Pancreas (tissue), 10 donors: ENCODE measurements at regions not wholly inside any gene's neighbourhood (a gene's known extent, or its start where the extent isn't known, plus 50 kb on each side); places are given as distances from the start of the nearest gene placed in this dataset.

Experiments used
- ATAC-seq, 4 donors: fragments of 200-7000 bp; cut with Tn5 transposase; one replicate each; pipeline versions ENCODE4 v1.8.0 to v1.9.1; 2020; ENCODE audit warnings: mild to moderate bottlenecking in 4 of 4, moderate library complexity in 4 of 4
- DNase-seq, 6 donors: peaks; one replicate each; pipeline ENCODE4 v3.0.0-alpha.2; 2020
- FAIRE-seq: peaks from 2 replicates; lab custom pipeline; 2012; peaks lifted over from hg19 to GRCh38; lab: Jason Lieb, UNC
- H3K27ac ChIP-seq, 4 donors: fragments of 200-600 bp; sonication (generic); 1 replicate in 3 of 4; 2 replicates in 1 of 4; pipeline versions ENCODE4 v1.5.0 to v1.8.0; 2020
- H3K27me3 ChIP-seq, 4 donors: fragments of 200-600 bp; one replicate each; pipeline ENCODE4 v1.8.0; 2021
- H3K36me3 ChIP-seq, 3 donors: fragments of 200-600 bp; sonication (generic) in 1 of 3; one replicate each; pipeline versions ENCODE4 v1.5.0 to v1.8.0; 2020 to 2021
- H3K4me1 ChIP-seq, 3 donors: fragments of 200-600 bp; one replicate each; pipeline ENCODE4 v1.8.0; 2021
- H3K4me3 ChIP-seq, 4 donors: fragments of 200-600 bp; sonication (generic) in 2 of 4; one replicate each; pipeline versions ENCODE4 v1.5.0 to v1.8.0; 2020 to 2021
- H3K9me3 ChIP-seq, 4 donors: fragments of 200-600 bp; one replicate each; pipeline ENCODE4 v1.8.0; 2021
- WGBS, 2 donors: extraction: QIAGEN DNeasy Blood & Tissue Kit; methylation state at CpG; one replicate each; pipeline ENCODE4 v1.1.7; 2013; 5-methylcytosine and 5-hydroxymethylcytosine counted together
- intact Hi-C, 3 donors: fragments of 100-400 bp; cut with DNase I; formaldehyde crosslinking; loops; one replicate each; pipeline versions ENCODE4 v1.11.1 to v1.14.2; 2022
- TF ChIP-seq, protein P1 (sequence below), 4 donors: fragments of 200-600 bp; sonication (generic) in 3 of 4; IDR thresholded peaks; one replicate each; pipeline versions ENCODE4 v1.5.0 to v1.8.0; 2021; ENCODE audit warnings: antibody characterized with exemption in 4 of 4
- donor health status: healthy with polysubstance abuse.
- donor health status: DM: no; HTN: no; CAD: no; lungs with moderate emphysema.
- donor health status: DM: no; HTN: no; CAD: no.
- donor health status: control.
- donor health status: control.
- donor health status: Bipolar disorder and iron deficiency.
- donor health status: DM: yes; HTN: yes; CAD: no.
- donor health status: DM: no; HTN: no; CAD: no.
- donor health status: DM: no; HTN: no; CAD: no.
- donor health status: DM: yes; HTN: yes; CAD: no.

- peak; percentile 34 to 69 (median 48) for ATAC-seq
- intact Hi-C loops, result no loop called here
- WGBS, 2 donors, result 52 to 59% methylated on average over 7 of the region's 7 CpGs
- Histone ChIP-seq H3K27ac (peak overlapping the region in 3 of 4 donors; percentile 17 to 60 (median 38)), H3K4me1 (no peaks in the 10 kb centered on the region), H3K9me3 (no peaks in the 10 kb centered on the region), H3K36me3 (no peaks in the 10 kb centered on the region), H3K4me3 (no peak overlapping the region), H3K27me3 (no peaks in the 10 kb centered on the region)
- DNase-seq, result peak in 2 of 6 donors; percentile 4 to 14
- no peak for FAIRE-seq
- TF ChIP-seq, protein P1, sequence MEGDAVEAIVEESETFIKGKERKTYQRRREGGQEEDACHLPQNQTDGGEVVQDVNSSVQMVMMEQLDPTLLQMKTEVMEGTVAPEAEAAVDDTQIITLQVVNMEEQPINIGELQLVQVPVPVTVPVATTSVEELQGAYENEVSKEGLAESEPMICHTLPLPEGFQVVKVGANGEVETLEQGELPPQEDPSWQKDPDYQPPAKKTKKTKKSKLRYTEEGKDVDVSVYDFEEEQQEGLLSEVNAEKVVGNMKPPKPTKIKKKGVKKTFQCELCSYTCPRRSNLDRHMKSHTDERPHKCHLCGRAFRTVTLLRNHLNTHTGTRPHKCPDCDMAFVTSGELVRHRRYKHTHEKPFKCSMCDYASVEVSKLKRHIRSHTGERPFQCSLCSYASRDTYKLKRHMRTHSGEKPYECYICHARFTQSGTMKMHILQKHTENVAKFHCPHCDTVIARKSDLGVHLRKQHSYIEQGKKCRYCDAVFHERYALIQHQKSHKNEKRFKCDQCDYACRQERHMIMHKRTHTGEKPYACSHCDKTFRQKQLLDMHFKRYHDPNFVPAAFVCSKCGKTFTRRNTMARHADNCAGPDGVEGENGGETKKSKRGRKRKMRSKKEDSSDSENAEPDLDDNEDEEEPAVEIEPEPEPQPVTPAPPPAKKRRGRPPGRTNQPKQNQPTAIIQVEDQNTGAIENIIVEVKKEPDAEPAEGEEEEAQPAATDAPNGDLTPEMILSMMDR (IDR thresholded peaks at IDR 0.05), result no peak
These were observed 1143.4 kb upstream of the SORCS1 start for GRCh38 chr10:108307925-108308312.

- Histone ChIP-seq H3K36me3 (no peaks in the 10 kb centered on the region), H3K9me3 (no peaks in the 10 kb centered on the region), H3K27me3 (no peaks in the 10 kb centered on the region), H3K27ac (peak overlapping the region in 2 of 4 donors; percentile 17 to 60), H3K4me1 (no peaks in the 10 kb centered on the region), H3K4me3 (no peak overlapping the region)
- intact Hi-C loops, result no loop called here
- ATAC-seq (peak; percentile 50 to 89 (median 72)), FAIRE-seq (peak; percentile 56), DNase-seq (no peak)
- TF ChIP-seq, protein P1 (IDR thresholded peaks at IDR 0.05), result no peak
These were observed 1142.9 kb upstream of the SORCS1 start for GRCh38 chr10:108307250-108307924.

DNA sequence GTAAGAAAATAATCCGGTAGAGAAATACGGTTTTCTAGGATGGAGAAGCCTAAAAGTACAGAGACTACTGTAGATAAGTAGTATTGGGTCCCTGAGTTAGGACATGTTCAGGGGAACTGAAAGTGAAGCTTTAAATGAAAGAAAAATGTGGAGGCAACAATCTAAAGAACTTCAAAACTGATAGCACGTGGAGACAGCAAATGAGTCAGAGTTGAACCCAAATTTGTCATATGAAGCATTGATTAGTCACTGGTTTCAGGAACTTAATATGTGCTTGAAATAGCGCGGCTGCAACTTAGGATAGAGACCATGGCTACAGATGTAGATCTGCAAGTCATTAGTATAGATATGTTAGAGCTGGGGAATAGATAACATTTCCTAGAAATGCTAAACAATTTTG is 1138.6 kb upstream of the SORCS1 start:
- TF ChIP-seq, protein P1 (IDR thresholded peaks at IDR 0.05), result no peak
- Histone ChIP-seq H3K36me3 (no peaks in the 10 kb centered on the region), H3K4me1 (no peaks in the 10 kb centered on the region), H3K9me3 (no peaks in the 10 kb centered on the region), H3K27me3 (no peaks in the 10 kb centered on the region), H3K4me3 (no peak overlapping the region), H3K27ac (no peak overlapping the region)
- DNase-seq (no peak), ATAC-seq (no peak), FAIRE-seq (no peak)
- WGBS, 2 donors, result 73 to 77% methylated on average over 5 of the region's 5 CpGs
- intact Hi-C loops, result no loop called here

GRCh38 chr10:108301002-108301401 is 1136.5 kb upstream of the SORCS1 start:
- FAIRE-seq, result no peak
- Histone ChIP-seq H3K4me1 (no peaks in the 10 kb centered on the region), H3K27ac (no peak overlapping the region), H3K27me3 (no peaks in the 10 kb centered on the region), H3K4me3 (no peak overlapping the region), H3K36me3 (no peaks in the 10 kb centered on the region), H3K9me3 (no peaks in the 10 kb centered on the region)
- intact Hi-C loops, result no loop called here
- TF ChIP-seq, protein P1 (IDR thresholded peaks at IDR 0.05), result no peak
- no peak for ATAC-seq
- 38 to 52% methylated on average over 3 of the region's 3 CpGs for WGBS, 2 donors
- no peak for DNase-seq

DNA sequence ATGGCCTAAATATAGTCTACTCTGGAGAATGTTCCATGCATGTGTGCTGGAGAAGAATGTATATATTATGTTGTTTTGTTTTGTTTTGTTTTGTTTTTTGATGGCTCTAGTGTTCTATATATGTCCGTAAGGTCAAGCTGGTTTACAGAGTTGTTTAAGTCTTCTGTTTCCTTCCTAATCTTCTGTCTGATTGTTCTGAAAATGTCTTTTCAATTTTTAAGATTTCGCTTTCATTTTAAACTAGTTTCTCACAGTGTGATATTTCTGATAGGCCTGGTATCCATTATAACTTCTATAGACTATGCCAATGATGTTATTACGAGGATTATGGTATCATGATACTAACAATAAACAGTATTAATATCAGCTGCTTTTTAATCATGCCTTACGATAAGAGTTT is 1126.3 kb upstream of the SORCS1 start:
- intact Hi-C loops, result no loop called here
- TF ChIP-seq, protein P1 (IDR thresholded peaks at IDR 0.05), result no peak
- 60 to 72% methylated on average over 4 of the region's 4 CpGs for WGBS, 2 donors
- no peaks in the 10 kb centered on the region for H3K9me3 ChIP-seq
- ATAC-seq (no peak), DNase-seq (no peak), FAIRE-seq (no peak)
- no peaks in the 10 kb centered on the region for H3K4me1 ChIP-seq
- no peak overlapping the region for H3K4me3 ChIP-seq
- no peaks in the 10 kb centered on the region for H3K36me3 ChIP-seq
- H3K27me3 ChIP-seq, result no peaks in the 10 kb centered on the region
- no peak overlapping the region for H3K27ac ChIP-seq
